SU-DHL-6 (cell line): ENCODE measurements at regions not wholly inside any gene's neighbourhood (a gene's known extent, or its start where the extent isn't known, plus 50 kb on each side); places are given as distances from the start of the nearest gene placed in this dataset.

ENCODE experiments used
- EZH2phosphoT487 ChIP-seq: fragments of 200-600 bp; sonication (generic), shearing (Covaris generic); conservative IDR thresholded peaks from 2 replicates; pipeline ENCODE4 v1.6.1; 2018; ENCODE audit warnings: mild to moderate bottlenecking, antibody characterized with exemption, low read length, moderate library complexity, mixed read lengths
- TF ChIP-seq, protein P1 (sequence below): fragments of 200-600 bp; sonication (generic); IDR thresholded peaks from one replicate; pipeline ENCODE4 v1.5.1; 2017; ENCODE audit warnings: antibody characterized with exemption, mild to moderate bottlenecking, low read length, moderate library complexity; ENCODE audit not compliant: insufficient read depth, poor library complexity, severe bottlenecking

DNA sequence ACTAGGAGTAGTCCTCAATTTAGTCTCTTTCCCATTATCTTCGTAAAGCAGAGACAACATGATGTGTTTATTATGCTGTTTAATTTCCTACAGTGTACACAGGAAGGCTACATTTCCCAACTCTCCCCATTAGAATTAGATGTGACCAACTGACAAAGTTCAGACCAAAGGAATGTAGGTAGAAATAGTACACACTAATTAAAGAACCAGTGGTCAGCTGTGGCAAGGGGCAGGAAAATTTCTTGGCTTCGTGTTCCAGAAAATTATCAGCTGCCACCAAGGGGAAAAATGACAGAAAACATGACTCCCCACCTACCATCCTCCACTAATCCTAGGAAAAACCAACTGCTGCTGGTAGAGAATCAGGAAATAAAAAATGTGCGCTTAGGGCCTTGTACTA lies 125.6 kb downstream of the PPP1R3A start:
- TF ChIP-seq, protein P1, sequence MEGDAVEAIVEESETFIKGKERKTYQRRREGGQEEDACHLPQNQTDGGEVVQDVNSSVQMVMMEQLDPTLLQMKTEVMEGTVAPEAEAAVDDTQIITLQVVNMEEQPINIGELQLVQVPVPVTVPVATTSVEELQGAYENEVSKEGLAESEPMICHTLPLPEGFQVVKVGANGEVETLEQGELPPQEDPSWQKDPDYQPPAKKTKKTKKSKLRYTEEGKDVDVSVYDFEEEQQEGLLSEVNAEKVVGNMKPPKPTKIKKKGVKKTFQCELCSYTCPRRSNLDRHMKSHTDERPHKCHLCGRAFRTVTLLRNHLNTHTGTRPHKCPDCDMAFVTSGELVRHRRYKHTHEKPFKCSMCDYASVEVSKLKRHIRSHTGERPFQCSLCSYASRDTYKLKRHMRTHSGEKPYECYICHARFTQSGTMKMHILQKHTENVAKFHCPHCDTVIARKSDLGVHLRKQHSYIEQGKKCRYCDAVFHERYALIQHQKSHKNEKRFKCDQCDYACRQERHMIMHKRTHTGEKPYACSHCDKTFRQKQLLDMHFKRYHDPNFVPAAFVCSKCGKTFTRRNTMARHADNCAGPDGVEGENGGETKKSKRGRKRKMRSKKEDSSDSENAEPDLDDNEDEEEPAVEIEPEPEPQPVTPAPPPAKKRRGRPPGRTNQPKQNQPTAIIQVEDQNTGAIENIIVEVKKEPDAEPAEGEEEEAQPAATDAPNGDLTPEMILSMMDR = no peak
- TF ChIP-seq EZH2phosphoT487 = no peak
